SU-DHL-6 (cell line): ENCODE measurements at regions not wholly inside any gene's neighbourhood (a gene's known extent, or its start where the extent isn't known, plus 50 kb on each side); places are given as distances from the start of the nearest gene placed in this dataset.

ENCODE experiments used
- EZH2phosphoT487 ChIP-seq: fragments of 200-600 bp; sonication (generic), shearing (Covaris generic); conservative IDR thresholded peaks from 2 replicates; pipeline ENCODE4 v1.6.1; 2018; ENCODE audit warnings: mild to moderate bottlenecking, antibody characterized with exemption, low read length, moderate library complexity, mixed read lengths
- TF ChIP-seq, protein P1 (sequence below): fragments of 200-600 bp; sonication (generic); IDR thresholded peaks from one replicate; pipeline ENCODE4 v1.5.1; 2017; ENCODE audit warnings: antibody characterized with exemption, mild to moderate bottlenecking, low read length, moderate library complexity; ENCODE audit not compliant: insufficient read depth, poor library complexity, severe bottlenecking

DNA sequence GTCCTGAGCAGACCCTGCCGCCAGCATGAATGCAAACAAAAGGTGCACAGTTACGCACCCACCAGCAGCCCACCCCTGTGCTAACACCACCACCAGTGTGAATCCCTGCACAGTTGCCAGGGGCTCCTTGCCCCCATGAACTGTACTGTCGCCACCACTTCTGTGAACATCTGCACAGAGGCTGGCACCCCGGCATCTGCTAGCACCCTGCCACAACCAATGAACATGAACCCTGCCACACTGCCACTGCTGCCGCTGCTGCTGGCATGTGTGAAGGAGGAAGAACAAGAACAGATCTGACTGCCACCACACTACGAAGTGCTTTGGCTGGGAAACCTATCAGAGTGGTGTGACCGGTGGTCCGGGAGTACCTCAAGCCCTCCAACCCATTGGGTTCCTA is 261.3 kb downstream of the PARM1 start:
- TF ChIP-seq, protein P1, sequence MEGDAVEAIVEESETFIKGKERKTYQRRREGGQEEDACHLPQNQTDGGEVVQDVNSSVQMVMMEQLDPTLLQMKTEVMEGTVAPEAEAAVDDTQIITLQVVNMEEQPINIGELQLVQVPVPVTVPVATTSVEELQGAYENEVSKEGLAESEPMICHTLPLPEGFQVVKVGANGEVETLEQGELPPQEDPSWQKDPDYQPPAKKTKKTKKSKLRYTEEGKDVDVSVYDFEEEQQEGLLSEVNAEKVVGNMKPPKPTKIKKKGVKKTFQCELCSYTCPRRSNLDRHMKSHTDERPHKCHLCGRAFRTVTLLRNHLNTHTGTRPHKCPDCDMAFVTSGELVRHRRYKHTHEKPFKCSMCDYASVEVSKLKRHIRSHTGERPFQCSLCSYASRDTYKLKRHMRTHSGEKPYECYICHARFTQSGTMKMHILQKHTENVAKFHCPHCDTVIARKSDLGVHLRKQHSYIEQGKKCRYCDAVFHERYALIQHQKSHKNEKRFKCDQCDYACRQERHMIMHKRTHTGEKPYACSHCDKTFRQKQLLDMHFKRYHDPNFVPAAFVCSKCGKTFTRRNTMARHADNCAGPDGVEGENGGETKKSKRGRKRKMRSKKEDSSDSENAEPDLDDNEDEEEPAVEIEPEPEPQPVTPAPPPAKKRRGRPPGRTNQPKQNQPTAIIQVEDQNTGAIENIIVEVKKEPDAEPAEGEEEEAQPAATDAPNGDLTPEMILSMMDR = no peak
- no peak for TF ChIP-seq EZH2phosphoT487
